ENCODE measurements at regions not wholly inside any gene's neighbourhood (a gene's known extent, or its start where the extent isn't known, plus 50 kb on each side); places are given as distances from the start of the nearest gene placed in this dataset.
"Not testable (repeated sequence)": the region's sequence is repeated elsewhere in the genome, so short reads cannot be mapped to it uniquely, and the experiment has no call there.

DNA sequence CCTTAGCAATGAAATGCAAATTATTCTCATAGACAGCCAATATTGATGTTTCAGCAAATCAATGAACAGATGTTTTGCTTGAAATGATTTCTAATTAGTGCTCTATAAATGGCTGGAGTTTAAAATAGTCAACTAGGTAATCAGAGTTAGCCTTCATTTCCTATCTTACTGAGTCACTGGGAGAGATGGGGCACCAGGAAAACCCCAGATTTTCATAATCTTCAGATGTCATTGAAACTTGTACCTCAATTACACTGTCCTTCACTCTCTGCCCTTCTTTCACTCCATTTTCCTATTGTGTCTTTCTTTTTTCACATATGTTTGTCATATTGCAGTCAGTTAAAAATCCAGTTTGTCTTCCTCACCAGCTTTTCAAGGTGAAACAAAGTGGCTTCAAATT lies 92.7 kb downstream of the C12orf75 start:
- no peak for DNase-seq
- intact Hi-C loops (cut with DNase I): loop anchor here (5.0 to 10.0 kb wide), 2 partner anchors 712 to 799 kb away; partner anchors contain the start of gene NUAK1

DNA sequence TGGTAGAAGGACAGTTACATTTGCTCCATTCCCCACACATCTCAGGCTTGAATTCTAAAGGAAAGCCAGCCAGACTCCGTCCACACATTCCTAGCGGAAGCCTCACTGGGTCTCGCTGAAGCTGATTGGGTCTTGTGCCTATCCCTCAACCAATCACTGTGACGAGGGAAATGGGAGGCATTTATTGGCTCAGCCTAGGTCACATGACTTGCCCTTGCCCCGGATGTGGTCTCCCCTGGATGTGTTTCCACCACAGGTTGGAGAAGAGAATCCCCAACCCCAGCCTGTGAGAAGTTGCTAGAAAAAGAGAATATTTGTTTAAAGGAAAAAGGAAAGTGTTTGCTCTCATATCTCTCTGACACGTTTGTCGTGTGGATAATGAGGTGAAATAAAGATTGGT lies 93.4 kb downstream of the C12orf75 start:
- intact Hi-C loops (cut with DNase I): loop anchor here (5.0 to 10.0 kb wide), 2 partner anchors 711 to 798 kb away; partner anchors contain the start of gene NUAK1

DNA sequence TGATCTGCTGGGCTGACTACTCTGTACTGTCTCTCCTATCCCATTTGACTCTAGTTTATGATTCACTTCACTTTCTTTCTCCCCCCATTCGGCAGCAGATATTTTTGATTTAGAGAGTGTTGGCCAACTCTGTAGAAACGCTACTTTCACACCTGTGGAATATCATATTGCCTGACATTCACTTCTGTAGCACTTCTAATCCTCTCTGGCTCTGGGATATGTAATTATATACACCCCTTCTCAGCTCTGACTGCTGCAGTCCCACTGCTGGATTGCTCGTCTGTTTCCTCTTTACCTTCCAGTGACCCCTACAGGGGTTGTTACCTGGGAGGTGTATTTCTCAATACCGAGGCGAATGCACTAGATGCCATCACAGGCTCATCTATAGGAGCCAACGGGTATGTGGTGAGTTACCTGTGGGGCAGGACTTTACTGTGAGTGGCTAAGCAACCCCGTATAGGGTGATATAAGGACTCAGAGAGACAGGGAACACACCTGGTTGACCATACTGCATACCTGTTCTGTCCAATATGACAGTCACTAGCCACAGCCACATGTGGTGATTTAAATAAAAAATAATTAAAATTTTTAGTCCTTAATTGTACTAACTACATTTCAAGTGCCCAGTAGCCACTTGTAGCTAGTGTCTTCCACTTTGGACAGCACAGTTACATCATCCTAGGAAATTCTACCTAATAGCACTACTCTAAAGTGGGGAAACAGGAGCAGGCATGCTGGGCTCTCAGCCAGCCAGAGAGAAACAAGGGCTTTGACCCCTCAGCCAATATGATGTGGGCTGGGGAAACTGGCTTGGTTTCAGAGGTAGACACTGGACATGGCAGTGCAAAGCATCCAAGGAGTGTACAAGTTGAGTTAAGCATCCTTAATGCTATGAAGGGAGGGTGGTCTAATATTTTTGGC lies 95.0 kb downstream of the C12orf75 start:
- intact Hi-C loops (cut with DNase I): loop anchor here (10.0 kb wide), 1 partner anchor 709 kb away; the partner anchor contains the start of gene NUAK1

More for the DNA sequence above, 93.4 kb downstream of the C12orf75 start:
- DNase-seq: no peak

DNA sequence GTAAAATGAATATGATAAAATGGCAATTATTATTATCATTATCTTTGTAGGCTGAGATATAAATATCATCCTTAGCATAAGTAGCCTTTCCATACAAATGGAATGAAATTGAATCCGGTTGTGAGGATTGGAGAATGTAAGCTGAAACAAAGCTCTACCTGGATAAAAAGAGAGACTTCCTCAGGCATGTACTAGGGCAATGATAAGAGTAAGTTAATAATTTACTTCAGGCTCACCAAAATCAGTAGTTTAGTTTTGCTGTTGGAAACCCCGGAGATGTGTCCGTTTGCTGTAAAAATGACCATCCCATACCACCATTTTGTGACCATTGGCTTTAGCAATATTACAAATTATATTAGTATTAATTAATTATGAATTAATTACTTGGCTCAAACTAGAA lies 96.3 kb downstream of the C12orf75 start:
- intact Hi-C loops (cut with DNase I): loop anchor here (10.0 kb wide), 1 partner anchor 708 kb away; the partner anchor contains the start of gene NUAK1
- DNase-seq: no peak

More for the DNA sequence above, 95.0 kb downstream of the C12orf75 start:
- DNase-seq: no peak

DNA sequence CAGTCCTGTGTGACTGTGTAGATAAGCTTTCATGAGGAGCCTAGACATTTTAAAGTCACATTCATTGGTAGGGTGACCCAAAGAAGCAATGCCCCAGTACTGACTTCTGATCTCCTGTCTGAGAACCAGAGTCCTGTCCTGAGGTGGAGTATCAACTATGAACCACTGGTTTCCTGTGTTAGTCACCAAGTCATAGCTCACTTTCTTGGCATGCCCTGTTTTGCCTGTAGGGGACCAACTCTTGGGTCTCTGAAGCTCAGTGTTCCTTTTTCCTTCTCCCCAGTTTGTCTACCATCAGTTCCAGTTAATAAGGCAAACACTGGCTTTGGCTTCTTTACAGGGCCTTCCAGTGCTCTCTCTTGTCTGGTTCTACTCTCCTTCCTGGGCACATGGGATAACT lies 97.4 kb downstream of the C12orf75 start:
- DNase-seq: no peak
- intact Hi-C loops (cut with DNase I): loop anchor here (10.0 kb wide), 1 partner anchor 707 kb away; the partner anchor contains the start of gene NUAK1

DNA sequence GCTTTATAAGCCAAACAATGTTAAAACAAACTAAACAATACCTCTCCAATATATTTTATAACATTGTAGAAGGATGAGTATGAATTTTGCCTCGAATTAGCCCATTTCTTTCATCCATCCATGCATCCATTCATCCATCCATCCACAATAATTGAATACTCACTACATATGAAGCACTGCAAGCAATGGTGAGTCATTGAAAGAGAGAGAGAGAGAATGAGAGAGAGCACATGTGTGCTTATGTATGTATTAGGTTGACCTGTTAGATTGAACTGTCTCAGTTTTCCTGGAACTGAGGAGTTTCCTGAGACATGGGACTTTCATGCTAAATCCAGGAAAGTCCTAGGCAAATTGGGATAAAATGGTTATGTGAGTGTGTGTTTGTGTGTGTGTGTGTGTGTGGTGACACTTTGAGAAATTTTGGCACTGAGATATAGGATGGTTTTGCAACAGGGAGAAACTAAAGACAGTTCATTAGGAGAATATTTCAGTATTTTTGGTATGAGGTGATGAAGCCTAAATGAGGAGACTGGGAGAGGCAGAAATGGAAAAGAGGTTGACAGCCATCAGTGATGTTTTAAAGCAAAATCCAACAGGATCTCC lies 98.4 kb downstream of the C12orf75 start:
- DNase-seq: no peak
- intact Hi-C loops (cut with DNase I): loop anchor here (10.0 kb wide), 1 partner anchor 706 kb away; the partner anchor contains the start of gene NUAK1

DNA sequence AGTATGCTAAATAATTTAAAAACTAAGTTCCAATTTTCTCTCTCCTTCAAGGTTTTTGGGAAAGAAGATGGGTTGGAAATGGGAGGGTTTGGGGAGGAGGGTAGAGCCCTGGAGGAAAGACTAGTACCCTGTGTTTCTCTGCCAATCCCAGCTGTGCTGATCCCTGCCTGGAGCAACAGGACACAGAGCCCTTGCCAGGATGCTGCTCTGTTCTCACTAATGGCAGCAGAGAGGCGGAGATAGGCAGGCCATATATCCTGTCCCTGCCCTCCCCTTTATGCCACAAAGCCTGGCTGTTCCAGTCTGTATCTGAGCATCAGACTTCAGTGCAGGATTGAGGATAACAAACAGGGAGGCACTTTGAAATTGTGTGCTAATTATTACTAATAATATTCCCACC lies 99.0 kb downstream of the C12orf75 start:
- intact Hi-C loops (cut with DNase I): loop anchor here (10.0 kb wide), 1 partner anchor 705 kb away; the partner anchor contains the start of gene NUAK1
- no peak for DNase-seq

DNA sequence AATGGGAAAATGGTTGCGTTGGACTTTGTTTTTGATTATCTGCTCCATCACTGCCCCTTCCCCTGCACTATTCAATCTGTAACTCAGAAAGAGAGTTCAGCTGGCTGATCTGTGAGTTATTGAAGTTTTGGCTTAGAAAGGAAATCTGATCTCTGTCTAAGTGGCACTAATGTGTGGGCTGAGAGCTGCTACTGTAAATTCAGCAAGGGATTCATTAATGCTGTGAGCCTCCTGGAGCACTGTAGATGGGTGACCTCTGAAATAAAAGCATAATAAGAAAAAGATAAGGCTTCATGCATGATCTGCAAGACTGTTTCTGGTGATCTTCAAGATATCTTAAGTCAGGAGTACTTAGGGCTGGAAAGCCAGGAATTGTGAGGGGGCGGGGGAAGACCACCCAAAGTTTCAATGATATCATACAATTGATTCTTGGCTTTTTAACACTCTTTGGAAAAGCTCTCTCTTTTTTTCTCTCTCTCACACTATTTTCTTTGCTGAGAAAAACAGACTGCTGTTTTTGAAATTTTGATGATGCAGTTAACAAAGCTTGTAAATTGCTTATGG lies 101.1 kb downstream of the C12orf75 start:
- intact Hi-C loops (cut with DNase I): no loop called here
- no peak for DNase-seq

DNA sequence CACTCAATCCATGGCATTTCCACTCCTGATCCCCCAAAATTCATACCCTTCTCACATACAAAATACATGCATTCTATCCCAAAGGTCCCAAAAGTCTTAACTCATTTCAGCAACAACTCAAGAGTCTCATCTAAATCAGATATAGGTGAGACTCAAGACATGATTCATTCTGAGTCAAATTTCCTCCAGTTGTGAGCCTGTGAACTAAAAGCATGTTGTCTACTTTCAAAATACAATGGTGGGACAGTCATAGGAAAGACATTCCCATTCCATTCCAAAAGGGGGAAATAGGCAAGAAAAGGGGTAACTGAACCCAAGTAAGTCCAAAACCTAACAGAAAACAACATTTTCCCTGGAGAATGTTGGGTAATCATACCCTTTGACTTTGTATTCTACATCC lies 103.3 kb downstream of the C12orf75 start:
- no peak for DNase-seq
- intact Hi-C loops (cut with DNase I): no loop called here

DNA sequence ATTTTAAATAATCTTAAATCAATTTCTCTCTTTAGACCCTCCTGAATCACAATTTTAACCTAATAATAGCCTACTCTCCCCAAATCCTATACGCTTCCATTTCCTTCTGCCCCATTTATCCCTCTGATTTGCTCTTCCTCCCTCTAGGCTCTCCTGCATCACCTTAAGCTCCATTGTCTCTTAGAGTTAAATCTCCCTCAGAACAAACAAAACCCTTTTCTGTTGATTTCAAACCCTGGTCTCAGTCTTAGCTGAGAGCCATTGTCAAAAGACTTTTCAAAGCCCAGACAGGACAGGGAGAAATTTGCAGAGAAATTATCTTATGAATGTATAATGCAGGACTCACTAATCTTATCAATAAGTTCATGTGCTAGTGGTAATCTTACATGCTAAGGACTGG lies 106.1 kb downstream of the C12orf75 start:
- intact Hi-C loops (cut with DNase I): no loop called here
- DNase-seq: no peak

DNA sequence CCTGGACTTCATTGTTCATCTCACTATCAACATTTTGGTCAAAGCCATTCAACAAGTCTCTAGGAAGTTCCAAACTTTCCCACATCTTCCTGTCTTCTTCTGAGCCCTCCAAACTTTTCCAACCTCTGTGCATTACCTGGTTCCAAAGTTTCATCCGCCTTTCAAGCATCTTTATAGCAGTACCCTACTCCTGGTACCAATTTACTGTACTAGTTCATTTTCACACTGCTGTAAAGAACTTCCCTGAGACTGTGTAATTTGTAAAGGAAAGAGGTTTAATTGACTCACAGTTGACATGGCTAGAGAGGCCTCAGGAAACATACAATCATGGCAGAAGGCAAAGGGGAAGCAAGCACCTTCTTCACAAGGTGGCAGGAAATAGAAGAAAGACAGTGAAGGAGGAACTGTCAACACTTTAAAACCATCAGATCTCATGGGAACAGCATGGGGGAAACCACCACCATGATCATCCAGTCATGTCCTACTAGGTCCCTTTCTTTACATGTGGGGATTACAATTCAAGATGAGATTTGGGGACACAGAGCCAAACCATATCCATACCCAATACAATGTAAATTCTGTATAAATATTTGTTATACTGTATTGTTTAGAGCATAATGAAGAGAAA lies 109.7 kb downstream of the C12orf75 start:
- intact Hi-C loops (cut with DNase I): no loop called here
- DNase-seq: no peak

DNA sequence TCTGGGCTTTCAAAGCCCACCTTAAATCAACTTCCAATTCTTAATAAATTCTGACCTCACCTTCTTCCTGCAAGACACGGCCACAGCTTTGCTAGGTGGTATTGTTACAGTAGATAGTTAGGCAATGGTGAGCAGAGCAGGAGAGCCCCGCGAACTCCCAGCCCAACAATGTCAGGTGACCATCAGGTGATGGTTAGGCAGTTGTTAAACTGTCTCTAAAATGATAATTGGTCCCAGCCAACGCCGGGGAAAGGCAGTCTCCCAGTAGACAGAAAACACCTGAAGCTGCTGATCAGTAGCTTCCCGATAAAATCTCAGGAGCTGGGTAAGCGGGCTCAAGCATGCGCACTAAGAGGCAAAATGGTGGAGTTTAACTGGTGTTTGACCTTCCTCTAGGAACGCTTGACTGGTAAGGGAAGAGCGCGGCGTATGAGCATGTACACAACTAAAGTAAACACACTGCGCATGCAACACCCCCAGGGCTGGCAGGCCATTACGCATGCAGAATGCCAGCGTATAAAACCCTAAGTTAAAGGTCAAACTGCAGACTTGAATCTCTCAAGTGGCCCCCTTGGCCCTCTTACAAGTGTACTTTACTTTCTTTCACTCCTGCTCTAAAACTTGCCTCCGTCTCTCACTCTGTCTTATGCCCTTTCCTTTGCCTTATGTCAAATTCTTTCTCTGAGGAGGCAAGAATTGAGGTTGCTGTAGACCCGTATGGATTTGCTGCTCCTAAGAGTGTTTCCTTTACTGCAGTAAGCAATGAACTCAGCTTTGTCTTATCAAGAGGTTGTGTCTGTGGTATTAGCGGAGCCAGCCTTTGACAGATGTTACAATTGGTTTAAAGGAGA lies 113.5 kb downstream of the C12orf75 start:
- no peak for DNase-seq
- intact Hi-C loops (cut with DNase I): no loop called here

DNA sequence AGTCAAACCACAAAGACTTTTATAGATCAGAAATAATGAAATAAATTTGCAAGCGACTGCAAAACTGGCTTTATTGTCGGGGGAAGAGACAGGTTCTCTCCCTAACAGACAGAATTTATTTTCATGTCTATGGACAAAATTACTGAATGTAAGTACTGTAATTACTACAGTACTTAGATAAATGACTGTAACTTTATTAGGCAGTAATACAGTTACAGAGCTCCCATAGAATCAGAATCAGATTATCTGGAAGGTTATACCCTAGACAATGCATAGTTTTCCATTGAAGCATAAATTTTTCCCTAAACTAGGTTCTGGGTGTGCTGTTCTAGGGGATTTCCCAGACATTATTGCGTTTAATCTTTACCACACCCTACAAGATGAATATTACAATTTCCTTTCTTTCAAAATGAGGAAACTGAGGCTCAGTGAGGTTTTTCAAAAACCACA lies 114.2 kb downstream of the C12orf75 start:
- DNase-seq: no peak
- intact Hi-C loops (cut with DNase I): no loop called here

DNA sequence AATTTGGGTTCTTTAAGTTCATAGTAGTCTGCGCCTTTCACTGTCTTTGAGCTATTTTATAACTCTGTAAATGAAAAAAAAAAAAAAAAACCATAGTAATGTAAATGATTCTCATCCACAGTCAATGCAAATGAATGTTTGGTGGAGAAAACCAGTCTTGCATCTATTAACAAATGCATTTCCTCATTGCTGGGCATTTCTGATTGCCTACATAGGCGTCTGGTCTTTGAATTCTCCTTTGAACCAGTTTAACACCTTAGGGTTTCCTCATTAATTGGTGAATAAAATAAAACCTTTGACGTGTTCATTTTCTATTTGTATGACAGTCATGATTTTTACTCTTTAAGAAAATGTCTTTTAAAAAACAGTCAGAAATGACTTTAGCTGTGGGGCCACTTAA lies 114.8 kb downstream of the C12orf75 start:
- intact Hi-C loops (cut with DNase I): no loop called here
- no peak for DNase-seq

DNA sequence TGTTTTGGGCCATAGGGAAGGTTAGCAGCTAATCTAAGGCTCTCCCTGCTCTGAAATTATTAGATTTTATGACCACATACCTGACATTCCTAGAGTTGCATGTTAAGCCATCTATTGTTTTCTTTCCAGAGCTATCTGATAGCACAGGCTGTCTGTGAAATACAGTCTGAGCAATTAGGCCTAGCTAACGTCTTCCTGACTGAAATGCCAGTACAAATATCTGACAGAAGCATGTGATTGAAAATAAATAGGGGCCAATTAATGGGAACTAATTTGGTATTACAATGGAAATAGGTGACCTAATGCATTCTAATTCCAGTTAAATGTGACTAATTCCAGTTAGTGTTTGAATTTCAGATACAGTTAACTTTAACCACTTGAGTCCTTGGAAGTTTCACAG lies 115.2 kb downstream of the C12orf75 start:
- DNase-seq: no peak
- intact Hi-C loops (cut with DNase I): no loop called here

DNA sequence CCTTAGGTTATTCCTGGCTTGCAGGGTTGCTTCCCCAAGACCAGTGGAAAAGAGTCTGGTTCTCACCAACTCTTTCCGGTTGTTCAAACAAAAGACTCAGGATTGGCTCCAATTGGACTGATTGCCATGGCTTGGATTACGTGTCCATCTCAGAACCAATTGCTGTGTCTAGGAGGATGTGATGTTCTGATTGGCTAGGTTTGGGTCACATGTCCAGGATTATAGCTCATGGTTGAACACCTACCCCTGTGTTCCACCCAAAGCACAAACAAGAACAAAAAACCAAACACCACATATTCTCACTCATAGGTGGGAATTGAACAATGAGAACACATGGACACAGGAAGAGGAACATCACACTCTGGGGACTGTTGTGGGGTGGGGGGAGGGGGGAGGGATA lies 116.0 kb downstream of the C12orf75 start:
- intact Hi-C loops (cut with DNase I); DNase-seq: not testable (repeated sequence)

DNA sequence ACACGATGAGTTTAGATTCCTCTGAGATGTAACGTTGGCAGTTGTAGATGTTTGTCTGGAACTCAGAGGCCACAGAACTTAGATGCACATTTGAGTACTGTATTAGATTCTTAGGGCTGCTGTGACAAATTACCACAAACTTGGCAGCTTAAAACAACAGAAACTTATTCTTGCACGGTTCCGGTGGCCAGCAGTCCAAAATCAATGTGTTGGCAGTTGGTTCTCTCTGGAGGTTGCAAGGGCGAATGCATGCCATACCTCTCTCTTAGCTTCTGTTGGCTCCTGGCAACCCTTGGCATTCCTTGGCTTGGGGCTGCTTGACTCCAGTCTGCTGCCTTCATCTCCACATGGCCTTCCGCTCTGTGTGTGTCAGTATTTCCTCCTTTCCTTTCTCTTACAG lies 118.9 kb downstream of the C12orf75 start:
- DNase-seq: no peak
- intact Hi-C loops (cut with DNase I): no loop called here

DNA sequence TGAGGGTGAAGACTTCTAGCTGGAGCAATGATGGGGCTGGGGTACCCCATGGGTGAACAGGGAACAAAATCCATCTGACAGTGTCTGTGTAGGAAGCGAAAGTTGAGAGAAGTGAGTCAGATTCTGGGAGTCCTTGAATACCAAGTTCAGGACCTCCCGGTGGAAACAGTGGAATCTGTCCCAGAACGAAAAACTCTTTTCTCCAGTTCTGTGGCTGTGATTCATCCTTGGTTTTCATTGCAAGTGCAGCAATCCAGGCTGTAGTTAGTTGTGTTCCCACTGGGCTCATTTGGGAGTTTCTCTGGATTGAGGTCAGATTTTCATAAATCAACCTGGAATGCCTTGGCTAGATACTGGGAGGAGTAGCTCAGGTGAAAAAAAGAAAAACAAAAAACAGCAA lies 120.7 kb downstream of the C12orf75 start:
- intact Hi-C loops (cut with DNase I): no loop called here
- DNase-seq: no peak
